BE2C (cell line): ENCODE measurements at regions not wholly inside any gene's neighbourhood (a gene's known extent, or its start where the extent isn't known, plus 50 kb on each side); places are given as distances from the start of the nearest gene placed in this dataset.
"Not testable (repeated sequence)": the region's sequence is repeated elsewhere in the genome, so short reads cannot be mapped to it uniquely, and the experiment has no call there.

ENCODE experiments used
- DNase-seq: peaks from one replicate; pipeline ENCODE4 v3.0.0-alpha.2; 2020
- H3K27me3 ChIP-seq: fragments of 250-450 bp; sonication (Bioruptor Pico); 2 replicates; pipeline ENCODE4 v1.5.1; 2020; ENCODE audit warnings: mild to moderate bottlenecking
- H3K36me3 ChIP-seq: fragments of 250-450 bp; sonication (Bioruptor Pico); 2 replicates; pipeline ENCODE4 v1.5.1; 2020; ENCODE audit warnings: mild to moderate bottlenecking
- H3K4me1 ChIP-seq: fragments of 250-450 bp; sonication (Bioruptor Pico); 2 replicates; pipeline ENCODE4 v1.5.1; 2020
- H3K4me3 ChIP-seq: 2 replicates; pipeline ENCODE4 v1.5.1; 2011; ENCODE audit warnings: low read depth, low read length
- H3K9me3 ChIP-seq: fragments of 250-450 bp; sonication (Bioruptor Pico); 2 replicates; pipeline ENCODE4 v1.5.1; 2020
- CTCF ChIP-seq: IDR thresholded peaks from 2 replicates; pipeline ENCODE4 v1.5.1; 2012; ENCODE audit warnings: mild to moderate bottlenecking, low read depth, low read length

DNA sequence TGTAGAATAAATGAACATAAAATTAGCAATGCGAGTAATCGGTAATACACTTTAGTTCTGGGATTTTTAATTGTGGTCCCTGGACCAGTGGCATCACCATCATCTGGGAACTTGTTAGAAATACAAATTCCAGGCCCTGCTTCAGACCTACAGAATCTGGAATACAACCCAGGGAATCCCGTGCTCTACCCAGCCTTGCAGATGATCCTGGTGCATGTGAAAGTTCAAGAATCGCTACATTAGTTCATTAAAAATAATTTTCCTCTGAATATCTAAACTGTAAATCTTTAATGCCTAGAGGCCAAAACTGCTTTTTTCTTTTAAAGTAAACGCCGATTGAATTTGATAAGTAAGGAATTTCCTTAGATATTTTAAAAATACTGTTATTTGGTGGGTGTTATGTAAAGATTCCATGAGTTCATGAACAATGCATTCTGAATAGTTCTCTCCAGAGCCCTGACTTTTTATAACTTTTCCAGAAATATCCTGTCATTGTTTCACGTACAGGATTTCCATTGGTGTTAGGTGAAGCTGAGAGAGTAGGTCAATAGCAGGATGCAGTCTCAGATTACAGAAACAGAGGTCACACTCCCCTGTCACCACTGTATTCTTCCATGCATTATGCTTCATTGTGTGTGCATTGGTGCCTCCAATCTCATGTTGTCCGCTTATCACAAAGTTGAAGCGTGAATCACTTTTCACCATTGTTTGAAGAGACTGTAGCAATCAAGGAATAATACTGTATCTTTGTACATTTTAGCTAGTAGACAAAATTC lies 596.5 kb upstream of the KLF12 start:
- no peaks in the 10 kb centered on the region for H3K27me3 ChIP-seq
- H3K4me3 ChIP-seq: no peak overlapping the region
- no peak for DNase-seq
- H3K4me1 ChIP-seq: no peaks in the 10 kb centered on the region
- H3K9me3 ChIP-seq: no peaks in the 10 kb centered on the region
- TF ChIP-seq CTCF: no peak
- H3K36me3 ChIP-seq: no peaks in the 10 kb centered on the region

- DNase-seq: no peak
- Histone ChIP-seq H3K4me3 (no peak overlapping the region), H3K36me3 (no peaks in the 10 kb centered on the region), H3K9me3 (no peaks in the 10 kb centered on the region), H3K27me3 (no peaks in the 10 kb centered on the region), H3K4me1 (no peaks in the 10 kb centered on the region)
- no peak for TF ChIP-seq CTCF
Measured at GRCh38 chr13:74726206-74726605, 592.0 kb upstream of the KLF12 start.

DNA sequence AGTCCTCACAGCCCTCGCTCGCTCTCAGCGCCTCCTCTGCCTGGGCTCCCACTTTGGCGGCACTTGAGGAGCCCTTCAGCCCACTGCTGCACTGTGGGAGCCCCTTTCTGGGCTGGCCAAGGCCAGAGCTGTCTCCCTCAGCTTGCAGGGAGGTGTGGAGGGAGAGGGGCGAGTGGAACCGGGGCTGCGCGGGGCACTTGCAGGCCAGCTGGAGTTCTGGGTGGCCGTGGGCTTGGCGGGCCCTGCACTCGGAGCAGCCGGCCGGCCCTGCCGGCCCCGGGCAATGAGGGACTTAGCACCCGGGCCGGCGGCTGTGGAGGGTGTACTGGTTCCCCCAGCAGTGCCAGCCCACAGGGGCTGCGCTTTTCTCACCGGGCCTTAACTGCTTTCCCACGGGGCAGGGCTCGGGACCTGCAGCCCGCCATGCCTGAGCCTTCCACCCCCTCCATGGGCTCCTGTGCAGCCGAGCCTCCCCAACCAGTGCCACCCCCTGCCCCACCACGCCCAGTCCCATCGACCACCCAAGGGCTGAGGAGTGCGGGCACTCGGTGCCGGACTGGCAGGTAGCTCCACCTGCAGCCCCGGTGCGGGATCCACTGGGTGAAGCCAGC lies 584.1 kb upstream of the KLF12 start:
- not testable (repeated sequence) for H3K4me3 ChIP-seq, H3K36me3 ChIP-seq, H3K4me1 ChIP-seq, DNase-seq, H3K9me3 ChIP-seq, H3K27me3 ChIP-seq

GRCh38 chr13:74715718-74716117 lies 581.5 kb upstream of the KLF12 start:
- Histone ChIP-seq H3K27me3 (no peaks in the 10 kb centered on the region), H3K36me3 (no peaks in the 10 kb centered on the region), H3K4me1 (no peaks in the 10 kb centered on the region), H3K9me3 (no peaks in the 10 kb centered on the region), H3K4me3 (no peak overlapping the region)
- no peak for DNase-seq
- no peak for TF ChIP-seq CTCF

GRCh38 chr13:74710006-74710405 lies 575.8 kb upstream of the KLF12 start:
- Histone ChIP-seq H3K4me3 (no peak overlapping the region), H3K27me3 (no peaks in the 10 kb centered on the region), H3K36me3 (no peaks in the 10 kb centered on the region), H3K9me3 (no peaks in the 10 kb centered on the region), H3K4me1 (no peaks in the 10 kb centered on the region)
- DNase-seq: no peak
- no peak for TF ChIP-seq CTCF

DNA sequence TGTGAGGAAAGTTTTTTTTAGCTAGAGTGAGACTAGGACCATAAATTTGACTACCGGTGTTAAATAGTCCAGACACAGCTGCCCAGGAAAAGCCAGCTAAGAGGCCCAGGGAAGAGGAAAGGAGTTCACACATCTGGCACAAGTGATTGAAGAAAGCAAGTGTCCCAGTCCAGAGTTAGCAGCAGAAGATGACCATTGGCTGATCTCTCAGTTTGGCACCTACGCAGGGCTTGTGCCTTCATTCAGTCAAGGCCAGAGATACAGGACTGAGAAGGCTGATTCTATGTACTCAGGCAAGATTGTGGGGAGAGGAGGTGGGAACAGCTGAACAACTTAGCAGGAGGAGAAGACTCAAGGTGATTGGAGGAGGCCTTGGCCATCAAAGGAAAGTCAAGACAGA lies 575.0 kb upstream of the KLF12 start:
- Histone ChIP-seq H3K9me3 (no peaks in the 10 kb centered on the region), H3K36me3 (no peaks in the 10 kb centered on the region), H3K4me1 (no peaks in the 10 kb centered on the region), H3K4me3 (no peak overlapping the region), H3K27me3 (no peaks in the 10 kb centered on the region)
- DNase-seq: no peak
- TF ChIP-seq CTCF: no peak
